AG10803 (cell line): ENCODE measurements at regions not wholly inside any gene's neighbourhood (a gene's known extent, or its start where the extent isn't known, plus 50 kb on each side); places are given as distances from the start of the nearest gene placed in this dataset.
A peak's percentile ranks its signal among the peaks of the same experiment; 100 is the strongest.

Source experiments
- DNase-seq: peaks from one replicate; pipeline ENCODE4 v3.0.0; 2010; ENCODE audit warnings: low read depth
- H3K4me3 ChIP-seq: 2 replicates; pipeline ENCODE4 v1.5.1; 2011; ENCODE audit warnings: mild to moderate bottlenecking, low read length, control low read depth
- TF ChIP-seq, protein P1 (sequence below): conservative IDR thresholded peaks from 2 replicates; pipeline ENCODE4 v1.5.1; 2011; ENCODE audit warnings: mild to moderate bottlenecking, low read length, control low read depth, inconsistent platforms

DNA sequence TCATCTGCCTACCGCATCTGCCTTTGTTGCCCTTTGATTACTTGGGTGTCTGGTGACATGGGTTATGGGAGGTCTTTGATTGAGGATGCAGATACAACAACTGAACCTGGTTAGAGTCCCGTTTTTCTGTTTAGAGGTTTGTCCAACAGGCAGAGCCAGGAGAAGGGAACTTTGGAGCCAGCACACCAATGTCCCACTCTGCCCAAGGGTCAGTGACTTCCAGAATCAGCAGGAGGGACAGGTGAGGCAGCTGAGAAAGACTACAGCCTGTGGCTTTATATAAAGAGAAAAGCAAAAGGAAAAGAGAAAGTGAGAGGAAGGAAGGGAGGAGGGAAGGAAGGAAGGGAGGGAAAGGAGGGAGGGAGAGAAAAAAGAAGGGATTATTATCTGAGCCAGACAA, 101.5 kb upstream of the ZNF644 start:
- no peak for DNase-seq
- no peak overlapping the region for H3K4me3 ChIP-seq
- TF ChIP-seq, protein P1, sequence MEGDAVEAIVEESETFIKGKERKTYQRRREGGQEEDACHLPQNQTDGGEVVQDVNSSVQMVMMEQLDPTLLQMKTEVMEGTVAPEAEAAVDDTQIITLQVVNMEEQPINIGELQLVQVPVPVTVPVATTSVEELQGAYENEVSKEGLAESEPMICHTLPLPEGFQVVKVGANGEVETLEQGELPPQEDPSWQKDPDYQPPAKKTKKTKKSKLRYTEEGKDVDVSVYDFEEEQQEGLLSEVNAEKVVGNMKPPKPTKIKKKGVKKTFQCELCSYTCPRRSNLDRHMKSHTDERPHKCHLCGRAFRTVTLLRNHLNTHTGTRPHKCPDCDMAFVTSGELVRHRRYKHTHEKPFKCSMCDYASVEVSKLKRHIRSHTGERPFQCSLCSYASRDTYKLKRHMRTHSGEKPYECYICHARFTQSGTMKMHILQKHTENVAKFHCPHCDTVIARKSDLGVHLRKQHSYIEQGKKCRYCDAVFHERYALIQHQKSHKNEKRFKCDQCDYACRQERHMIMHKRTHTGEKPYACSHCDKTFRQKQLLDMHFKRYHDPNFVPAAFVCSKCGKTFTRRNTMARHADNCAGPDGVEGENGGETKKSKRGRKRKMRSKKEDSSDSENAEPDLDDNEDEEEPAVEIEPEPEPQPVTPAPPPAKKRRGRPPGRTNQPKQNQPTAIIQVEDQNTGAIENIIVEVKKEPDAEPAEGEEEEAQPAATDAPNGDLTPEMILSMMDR, result no peak

DNA sequence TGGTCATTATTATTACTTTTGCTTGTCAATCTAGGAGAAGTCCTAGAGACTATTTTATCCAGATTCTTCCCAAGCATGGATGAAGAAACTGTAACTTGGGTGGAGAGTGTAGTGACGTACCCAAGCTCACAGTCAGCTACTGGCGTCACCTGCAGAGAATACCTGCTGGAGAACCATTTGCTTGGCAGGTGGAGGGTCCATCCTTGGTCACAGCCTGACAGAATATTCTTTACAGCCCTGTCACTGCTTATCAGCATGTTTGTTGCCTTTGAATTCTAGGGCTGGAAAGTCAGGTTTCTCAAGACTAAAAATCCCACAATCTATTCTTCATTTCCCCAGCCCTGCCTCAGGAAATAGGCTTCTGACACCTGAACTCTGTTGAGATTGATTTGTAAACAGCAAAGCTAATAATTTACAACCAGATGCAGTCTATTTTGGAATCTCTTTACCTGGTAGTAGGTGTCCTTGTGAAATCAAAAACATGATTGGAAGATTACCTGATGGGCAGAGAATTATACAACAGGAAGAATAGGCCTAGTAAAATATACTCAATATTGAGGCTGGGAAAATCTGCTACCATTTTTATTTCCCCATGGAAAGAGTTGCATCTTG, 100.4 kb upstream of the ZNF644 start:
- no peak for DNase-seq
- no peak overlapping the region for H3K4me3 ChIP-seq
- TF ChIP-seq, protein P1, result no peak

DNA sequence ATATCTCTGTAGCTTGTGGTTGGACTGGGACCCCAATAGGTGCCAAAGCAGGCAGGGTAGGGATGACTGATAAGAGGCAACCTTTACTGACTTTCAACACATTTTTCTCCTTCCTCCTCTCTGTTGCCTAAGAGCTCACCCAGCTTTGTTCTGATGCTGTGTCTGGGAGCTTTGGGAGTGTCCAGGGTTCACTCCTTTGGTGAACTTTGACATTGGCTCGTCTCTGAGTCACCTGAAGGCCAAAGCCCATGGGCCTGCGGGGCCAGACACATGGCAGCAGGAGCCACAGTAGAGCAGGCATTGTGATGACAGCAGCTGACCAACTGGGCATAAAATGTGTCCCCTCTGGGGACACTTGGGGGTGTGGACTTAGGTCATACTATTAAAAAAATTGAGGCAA, 99.5 kb upstream of the ZNF644 start:
- TF ChIP-seq, protein P1, result no peak
- no peak for DNase-seq

DNA sequence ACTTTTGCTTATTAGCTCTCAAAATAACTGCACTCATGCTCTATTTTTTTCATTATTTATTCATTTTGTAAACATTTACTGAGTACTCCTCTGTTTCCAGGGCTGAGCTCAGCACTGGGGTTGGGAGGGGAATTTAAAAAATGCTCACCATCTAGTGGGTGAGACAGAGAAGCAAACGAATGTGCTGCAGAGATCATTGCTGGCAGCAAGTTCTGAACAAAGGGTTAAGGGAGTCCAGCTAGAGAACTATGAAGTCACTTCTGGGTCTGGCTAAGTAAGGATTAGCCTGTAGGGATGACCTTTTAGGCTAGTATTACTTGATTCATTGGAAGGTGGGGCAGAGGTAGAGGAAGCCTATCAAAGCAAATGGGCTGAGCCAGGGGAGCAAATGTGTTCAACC, 99.1 kb upstream of the ZNF644 start:
- peak; percentile 45 for DNase-seq
- H3K4me3 ChIP-seq, result no peak overlapping the region
- TF ChIP-seq, protein P1, result no peak

More for the DNA sequence above, 99.5 kb upstream of the ZNF644 start:
- no peak overlapping the region for H3K4me3 ChIP-seq

DNA sequence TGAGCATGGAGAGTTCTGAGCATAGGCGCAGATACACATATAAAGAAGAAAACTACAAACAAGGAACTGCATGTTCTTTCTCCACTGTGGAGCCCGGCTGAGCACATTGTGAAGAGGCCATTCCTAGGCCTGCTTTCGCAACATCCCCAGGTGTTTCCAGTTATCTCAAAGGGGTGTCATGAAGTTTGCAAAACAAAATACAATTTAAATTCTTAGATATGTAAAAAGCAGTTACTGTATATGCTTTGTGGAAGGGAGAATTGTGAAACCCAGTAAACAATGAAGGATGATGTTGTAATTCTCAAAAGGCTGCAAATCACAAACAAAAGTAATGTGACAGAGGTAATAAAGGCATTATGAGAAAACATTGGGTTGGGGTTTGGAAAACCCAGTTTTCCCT, 98.6 kb upstream of the ZNF644 start:
- TF ChIP-seq, protein P1, result no peak
- no peak overlapping the region for H3K4me3 ChIP-seq
- DNase-seq, result peak; percentile 61

DNA sequence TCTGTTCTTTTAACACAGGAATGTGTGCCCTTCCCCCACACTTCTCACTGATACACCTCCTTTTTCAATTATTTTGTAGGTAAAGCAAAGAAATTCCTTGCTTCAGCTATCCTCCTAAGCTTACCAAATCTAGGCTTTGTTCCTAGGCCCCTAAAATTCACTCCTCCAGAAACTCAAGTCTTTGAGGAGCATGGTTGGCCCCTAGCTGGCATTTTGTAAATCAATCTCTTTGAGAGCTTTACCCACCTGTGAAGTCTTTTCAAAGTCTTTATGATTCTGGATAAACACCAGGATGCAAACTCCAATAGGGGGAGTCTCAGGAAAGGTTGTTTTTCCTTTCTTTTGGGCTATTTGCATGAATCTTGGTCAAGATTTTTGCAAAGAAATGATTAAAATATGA, 82.9 kb upstream of the ZNF644 start:
- TF ChIP-seq, protein P1, result no peak
- DNase-seq, result no peak
- H3K4me3 ChIP-seq, result no peak overlapping the region

DNA sequence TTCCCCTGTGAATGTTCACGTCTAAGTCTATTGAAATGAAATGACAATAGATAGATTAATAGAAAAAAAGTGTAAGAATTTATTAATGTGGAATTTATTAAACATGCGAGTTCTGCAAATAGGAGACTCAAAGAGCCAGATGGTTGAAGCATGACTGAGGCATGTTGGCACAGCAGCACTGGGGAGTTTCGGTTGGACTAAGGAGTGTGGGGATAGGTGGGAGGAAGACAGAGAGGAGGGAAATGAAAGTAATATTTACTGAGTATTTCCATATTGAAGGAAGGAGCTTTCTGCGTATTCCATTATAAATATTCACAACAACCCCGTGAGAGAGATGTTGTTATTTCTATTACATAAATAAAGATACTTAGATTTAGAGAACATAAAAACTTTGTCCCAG, 79.5 kb upstream of the ZNF644 start:
- TF ChIP-seq, protein P1, result no peak
- no peak for DNase-seq
- H3K4me3 ChIP-seq, result no peak overlapping the region
